ENCODE measurements at regions not wholly inside any gene's neighbourhood (a gene's known extent, or its start where the extent isn't known, plus 50 kb on each side); places are given as distances from the start of the nearest gene placed in this dataset.

DNA sequence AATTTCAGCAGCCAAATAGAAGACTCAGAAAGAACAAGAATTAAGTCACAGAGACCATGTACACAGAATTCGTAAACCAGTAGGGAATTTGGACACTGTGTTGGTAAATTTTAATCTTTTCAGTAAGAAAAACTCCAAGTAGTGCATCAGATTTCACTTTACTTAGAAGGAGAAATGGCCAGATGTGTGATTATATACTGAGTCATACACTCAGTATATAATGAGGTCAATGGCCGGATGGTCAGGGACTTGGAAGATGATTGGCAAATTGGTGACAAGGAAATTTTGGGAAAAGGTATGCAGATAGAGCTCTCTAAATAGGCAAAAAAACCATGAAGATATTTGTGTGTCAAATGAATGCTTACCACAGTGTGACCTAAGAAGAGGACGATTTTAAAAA, 399.8 kb upstream of the LRRC7 start:
- no peak for DNase-seq

DNA sequence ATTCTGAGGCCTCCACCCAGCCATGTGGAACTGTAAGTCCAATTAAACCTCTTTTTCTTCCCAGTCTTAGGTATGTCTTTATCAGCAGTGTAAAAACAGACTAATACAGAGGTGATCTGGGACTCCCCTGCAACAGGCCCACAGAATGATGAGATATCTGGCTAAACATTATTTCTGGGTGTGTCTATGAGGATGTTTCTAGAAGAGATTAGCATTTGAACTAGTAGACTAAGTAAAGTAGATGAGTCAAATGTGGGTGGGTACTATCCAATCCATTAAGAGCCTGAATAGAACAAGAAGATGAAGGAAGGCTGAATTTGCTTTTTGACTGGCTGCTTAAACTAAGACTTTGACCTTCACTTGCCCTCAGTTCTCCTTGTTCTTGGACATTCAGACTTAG, 396.5 kb upstream of the LRRC7 start:
- DNase-seq = no peak

DNA sequence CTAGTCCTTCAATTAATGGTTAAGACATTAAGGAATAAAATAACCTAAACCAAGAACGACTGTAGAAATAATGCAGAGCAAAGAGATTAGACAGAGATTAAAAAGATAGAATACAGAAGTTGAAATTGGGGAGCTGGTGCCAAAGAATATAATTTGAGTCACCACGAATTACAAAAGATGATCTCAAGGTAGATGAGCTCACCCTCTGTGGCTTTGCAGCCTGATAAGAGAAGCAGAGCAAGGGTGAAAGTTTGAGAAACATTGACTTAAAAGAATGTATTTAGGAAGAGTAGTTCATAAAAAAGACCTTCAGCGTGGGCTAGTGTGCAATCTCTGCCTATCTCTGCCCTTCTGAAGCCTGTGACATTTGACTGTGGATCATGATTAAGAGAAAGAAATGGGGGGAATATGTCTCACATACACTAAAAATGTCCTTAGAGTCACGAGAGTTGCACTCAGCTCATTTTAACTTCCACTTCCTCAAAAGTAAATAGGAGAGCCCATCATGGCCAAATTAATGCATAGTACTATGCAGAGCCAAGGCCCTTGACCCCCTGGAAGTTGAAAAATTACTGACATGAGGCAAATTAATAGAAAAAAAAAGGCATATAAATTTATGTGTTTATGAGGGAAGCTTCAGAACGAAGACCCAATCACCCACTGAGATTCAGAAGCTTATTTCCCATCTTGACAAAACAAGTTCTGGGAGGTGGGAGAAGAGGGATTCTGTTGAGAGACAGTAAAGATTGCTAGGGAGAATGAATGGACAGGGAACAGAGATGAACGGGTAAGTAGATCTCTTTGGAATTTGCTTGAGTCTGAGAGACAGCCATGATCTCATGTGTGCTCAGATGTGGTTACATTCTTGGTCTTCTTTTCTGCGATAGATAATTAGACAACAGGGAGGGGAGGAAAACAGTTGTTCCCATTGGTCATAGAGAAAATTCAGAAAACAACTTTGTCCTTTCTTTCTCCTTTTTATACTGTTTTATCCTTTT, 395.4 kb upstream of the LRRC7 start:
- no peak for DNase-seq

DNA sequence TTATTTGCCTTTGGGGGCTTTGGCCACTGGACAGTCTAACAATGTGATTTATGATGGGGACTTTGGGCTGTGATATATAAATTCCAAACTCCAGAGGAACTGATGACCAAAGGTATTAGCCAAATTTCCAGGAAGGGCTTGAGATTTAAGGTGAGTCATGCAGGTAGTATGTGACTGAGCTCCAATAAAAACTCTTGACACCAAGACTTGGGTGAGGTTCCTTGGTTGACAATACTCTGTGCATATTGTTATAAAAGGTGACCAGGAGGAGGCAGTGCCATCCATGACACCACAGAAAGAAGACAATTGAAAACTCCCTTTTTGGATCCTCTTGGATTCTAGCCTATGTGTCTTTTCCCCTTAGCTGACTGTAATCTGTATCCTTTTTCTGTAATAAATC, 392.7 kb upstream of the LRRC7 start:
- DNase-seq = no peak

DNA sequence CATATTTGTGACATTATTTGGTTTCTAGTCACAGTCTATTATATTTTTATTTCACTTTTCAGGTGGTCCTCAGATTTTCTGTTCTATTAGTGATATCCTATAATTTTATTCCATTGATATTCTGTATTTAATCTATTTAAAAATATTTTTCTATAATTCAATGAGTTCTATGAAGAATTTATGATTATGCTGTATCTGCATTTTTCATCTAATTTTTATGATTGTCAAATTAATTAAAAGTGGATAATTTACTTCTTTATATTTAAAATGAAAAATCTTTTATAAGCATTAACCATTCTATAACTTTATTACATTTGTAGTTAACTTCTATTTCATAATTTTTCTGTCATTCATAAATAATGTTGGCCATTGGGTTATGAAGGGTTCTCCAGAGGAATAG, 387.4 kb upstream of the LRRC7 start:
- DNase-seq = no peak

DNA sequence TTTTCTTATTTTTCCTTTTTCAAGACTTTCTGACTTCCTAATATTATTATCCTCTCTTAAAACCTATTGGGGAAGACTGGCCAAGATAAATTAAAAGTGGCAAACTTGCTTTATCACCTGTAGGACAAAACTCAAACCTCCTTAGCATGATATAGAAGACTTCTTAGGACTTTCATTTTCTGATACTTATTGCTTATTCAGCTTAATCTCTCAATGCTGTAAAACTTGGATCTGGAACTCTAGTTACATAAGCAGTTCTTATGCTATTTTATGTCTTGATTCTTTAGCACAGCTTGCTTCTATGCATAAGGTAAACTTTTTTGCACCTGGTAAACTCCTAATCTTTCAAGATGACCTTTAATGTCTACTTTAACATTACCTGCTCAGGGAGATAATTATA, 382.3 kb upstream of the LRRC7 start:
- no peak for DNase-seq

DNA sequence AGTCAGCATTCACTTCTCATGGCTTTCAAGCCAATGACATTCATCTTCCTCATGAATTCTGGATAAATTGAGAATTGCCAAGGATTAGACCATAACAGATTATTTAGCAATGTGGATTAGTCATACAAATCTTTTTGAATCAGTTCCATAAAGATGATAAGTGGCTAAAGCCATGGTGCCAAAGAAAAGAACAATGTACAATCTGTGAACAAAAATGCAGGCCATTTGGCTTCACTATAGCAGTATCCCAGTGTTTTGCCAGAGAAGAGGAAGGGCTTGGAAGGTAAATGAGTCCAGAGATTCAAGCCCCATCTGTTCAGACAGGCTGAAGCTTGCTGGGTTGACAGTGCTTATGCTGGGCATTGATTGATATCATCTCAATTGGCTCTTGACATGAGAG, 376.4 kb upstream of the LRRC7 start:
- DNase-seq = no peak

DNA sequence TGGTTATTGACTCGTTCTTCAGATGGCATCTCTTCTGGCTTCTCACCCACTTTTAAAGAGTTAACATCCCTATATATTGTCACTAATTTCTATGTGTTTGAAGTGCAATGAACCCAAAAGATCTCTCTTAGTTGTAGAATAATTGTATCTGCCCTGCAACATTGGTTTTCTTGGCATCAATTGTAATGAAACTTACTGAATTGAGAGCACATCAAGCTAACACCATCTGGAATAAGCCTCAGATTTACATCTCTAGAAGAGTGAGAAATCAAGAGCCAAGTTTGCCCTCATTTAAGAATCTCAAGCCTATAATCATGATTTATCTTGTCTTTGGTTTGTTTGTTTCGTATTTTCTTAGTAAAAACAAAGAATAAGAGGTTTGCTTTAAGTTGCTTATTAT, 372.6 kb upstream of the LRRC7 start:
- DNase-seq = no peak

DNA sequence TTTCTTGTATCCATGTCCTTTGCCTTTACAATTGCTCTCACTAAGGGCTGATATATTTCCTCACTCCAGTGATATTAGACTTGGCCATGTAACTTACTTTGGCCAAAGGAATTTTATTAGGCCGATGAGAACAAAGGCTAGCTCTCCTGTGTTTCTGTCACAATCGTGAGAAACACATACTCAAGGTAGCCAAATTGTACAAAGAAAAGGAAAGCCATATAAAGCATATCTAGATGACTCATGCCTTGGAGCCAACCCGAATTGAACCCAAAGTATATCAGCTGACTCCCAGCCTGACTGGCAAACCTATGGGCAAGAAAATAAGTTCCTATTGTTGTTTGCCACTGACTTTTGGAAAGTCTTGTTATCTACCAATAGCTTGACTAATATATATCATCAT, 371.7 kb upstream of the LRRC7 start:
- no peak for DNase-seq

DNA sequence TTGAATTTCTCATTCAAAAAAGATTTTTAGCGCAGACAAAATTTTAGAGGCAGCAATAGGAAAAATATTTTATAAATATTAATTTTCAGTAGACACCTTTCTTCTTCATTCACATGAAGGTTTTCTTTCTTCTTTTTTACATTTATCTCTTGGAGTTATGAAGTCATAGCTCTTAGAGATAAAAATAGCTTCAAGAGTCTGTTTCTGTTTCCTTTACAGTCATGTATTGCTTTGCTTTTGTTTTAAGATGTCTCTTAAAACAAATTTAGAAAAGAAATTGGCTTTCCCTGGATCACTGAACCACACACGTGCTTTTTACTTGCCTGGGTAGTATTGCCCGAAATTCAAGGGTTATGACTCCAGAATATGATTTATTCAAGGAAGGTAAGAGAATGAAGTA, 369.9 kb upstream of the LRRC7 start:
- no peak for DNase-seq

DNA sequence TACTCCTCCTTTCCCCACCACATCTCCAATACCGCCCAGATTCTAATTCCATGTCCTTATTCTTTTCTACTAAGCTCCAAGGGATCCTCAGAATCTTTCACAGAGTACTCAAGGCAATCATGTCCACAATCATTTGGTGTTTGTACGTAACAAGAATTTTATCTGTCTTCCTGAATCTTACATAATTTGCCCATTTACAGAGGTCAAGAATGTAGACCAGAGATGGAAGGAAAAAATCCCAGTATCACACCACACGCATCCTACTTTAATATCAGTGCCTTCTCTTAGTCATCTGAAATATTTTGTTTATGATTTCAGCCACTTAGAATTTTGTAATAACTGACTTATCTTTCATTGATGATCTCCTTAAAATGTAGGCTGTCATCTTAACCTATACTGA, 366.0 kb upstream of the LRRC7 start:
- no peak for DNase-seq

DNA sequence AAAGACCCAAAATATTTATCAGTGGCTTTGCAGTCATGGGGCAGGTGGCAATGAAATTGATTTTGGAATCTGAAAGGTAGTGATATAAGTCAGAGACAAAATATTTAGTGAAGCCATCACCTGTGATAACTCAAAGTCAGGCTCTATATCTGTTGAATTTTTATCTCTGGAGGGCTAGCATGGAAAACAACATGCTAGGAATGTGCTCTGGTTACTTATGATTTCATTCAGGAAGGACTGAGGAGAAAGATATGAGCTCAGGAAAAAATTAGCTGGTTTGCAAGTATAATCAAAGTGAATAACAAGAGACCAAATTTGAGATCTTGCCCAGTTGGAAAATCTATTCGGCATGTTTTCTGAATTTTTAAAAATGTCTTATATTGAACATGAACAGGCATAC, 364.6 kb upstream of the LRRC7 start:
- DNase-seq = no peak

DNA sequence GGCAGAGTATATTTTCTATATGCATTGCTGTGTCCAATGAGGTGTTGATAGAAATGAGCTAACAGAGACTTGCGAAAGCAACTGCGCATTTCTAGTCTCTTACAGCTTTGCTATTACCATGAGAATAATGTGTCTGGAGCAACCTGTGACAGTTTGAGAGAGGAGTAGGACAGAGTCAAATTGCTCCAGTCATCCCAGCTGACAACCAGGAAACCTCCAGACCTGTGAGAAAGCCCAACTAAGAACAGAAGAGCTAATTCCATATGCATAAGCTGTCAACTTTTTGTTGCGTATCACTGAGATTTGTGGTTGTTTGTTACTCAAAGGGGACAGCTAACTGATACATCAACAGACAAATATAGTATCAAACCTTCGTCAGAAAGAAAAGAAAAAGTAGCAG, 354.1 kb upstream of the LRRC7 start:
- no peak for DNase-seq

DNA sequence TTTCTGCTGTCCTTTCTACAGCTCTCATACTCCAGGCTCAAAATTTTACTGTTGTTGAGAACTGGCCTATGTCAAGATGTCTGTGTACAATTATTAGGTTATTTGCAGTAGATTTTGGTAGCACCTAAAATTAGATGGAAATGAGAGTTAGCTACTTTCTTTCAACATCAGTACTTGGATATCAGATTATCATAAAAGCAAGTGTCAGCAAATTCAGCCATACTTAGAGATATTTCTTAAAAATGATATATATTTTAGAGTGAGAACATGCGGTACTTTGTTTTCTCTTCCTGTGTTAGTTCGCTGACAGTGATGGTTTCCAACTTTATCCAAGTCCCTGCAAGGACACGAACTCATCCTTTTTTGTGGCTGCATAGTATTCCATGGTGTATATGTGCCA, 351.8 kb upstream of the LRRC7 start:
- no peak for DNase-seq

DNA sequence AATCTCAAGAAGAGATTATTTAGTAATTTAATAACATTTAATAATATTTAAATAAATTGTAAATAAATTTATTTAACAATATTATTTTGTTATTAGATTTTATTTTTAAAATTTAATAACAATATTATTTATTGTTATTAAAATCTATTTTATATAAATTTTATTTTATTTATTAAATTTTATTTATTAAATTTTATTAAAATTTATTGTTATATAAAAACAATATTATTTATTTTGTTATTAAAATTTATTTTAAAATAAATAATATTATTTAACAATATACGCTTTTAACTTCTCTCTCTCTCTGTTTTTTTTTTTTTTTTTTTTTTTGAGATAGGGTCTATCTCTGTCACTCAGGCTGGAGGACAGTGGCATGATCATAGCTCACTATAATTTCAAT, 347.1 kb upstream of the LRRC7 start:
- no peak for DNase-seq

DNA sequence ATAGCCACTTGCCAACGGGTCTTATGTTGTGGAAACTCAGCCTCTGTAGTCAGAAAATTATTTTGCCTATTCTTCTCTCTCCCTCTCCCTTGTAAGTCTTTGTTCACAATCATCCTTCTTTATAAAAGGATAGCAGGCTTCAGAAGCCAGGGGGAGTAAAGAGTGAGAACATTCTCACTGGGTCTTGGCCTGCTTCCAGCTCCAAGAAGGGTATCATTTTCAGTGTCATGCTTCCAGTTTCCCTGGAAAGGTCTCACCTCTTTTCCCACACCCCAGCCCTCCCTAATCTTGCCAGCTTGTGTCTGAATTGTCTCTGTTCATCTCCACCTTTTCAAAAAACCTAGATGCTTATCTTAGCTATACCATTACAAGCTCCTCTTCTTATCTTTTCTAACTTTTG, 346.2 kb upstream of the LRRC7 start:
- peak; percentile 84 for DNase-seq

DNA sequence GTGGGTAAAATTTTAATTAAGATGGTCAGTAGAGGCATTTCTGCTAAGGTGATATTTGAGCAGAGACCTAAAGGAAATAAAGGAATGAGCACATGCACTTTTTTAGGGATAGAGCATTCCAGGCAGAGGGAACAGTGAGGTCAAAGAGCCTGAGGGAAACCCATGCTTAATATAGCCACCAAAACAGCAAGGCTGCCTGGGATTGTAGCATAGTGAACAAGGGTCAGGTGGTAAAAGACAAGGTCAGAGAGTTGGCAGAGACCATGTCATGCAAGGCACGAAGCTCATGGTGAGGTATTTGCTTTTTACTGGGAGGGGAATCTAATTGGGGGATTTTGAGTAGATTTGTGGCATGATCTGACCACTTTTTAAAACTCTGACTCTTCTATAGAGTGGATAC, 344.6 kb upstream of the LRRC7 start:
- DNase-seq = no peak

DNA sequence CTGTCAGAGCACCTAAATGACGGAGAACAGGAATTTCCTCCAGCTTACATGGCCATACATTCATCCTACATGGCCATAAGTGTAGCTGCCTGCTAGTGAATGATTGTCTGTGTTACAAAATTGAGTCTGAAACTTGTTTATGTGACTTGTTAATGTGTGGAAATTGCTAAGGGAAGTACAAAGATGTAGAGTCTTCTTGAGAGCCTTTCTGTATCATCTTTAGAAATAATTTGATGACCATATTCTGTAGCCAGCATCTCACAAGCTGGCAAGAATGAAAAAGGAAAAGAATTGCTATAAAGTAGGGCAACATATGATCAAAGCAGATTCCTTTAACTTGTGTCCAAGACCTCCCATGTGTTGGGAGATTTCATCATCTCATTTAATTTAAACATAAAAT, 339.2 kb upstream of the LRRC7 start:
- no peak for DNase-seq

DNA sequence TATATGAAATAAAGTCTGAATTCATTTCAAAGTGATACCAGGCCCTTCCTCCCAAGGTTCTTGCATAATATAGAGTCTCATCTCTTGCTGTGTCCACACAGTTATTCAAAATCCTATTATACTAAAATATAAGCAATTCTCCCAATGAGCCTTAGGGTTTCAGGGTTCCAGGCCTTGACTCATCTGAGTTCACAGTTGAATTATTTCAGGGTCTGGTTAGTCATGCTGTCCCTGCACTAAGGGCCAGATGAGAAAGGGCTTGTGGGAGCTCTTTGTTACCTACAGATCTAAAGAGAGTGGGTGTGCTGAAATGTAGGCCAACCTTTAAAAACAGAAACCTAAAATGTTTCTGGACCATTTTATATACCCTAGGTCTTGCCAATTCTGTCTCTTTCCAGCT, 337.5 kb upstream of the LRRC7 start:
- no peak for DNase-seq

DNA sequence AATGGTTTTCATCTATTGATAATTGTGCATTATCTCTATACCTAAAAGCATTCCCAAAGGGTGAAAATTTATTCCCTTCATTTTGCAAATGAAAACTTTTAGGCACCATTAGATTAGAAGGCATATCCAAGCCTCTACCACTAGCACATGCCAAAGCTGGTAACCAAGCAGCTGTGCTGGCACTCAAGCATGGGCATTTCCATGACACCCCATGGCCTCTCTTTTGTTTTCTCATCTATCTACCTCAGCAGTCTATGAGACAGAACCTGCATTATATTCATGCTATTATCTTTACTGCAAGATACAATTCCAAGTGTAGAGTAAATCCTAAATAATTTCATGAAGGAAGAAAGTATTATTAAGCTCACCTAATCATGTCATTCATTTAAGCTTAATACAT, 334.3 kb upstream of the LRRC7 start:
- no peak for DNase-seq

DNA sequence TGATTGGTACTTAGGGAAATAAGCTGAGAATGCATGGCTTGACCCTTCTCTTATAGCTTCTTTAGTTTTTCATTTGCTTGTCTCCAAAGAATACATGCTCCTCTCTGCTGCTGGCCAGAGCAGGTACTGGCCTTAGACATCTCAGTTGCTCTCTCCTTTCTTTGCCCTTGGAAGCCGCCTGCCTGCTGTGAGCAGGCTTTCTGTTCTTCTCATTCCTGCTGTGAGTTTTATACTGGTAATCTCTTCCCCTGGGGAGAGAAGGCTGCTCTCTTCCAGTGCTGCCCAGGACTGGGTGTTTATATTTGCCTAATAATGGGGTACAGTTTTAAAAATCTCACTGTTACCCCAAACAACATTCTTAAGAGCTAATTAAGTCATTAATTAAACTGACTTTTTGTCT, 323.5 kb upstream of the LRRC7 start:
- DNase-seq = no peak

DNA sequence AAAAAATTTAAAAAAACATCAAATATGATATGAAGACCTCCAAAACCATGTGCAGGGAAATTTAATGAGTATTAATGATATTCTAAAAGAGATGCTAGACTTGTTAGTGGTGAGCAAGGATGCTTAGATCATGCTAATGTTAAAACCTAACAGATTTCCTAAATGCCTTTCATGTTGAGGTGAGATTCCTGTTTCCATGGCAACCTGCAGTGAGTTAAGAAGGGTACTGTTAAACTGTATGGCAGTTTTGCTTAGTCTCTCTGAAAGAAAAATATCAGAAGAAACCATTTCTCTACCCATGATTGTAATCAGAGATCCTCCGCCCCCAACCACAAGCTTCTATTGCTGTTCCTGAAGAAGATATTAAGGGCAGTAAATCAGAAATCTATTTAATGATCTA, 321.6 kb upstream of the LRRC7 start:
- DNase-seq = no peak

DNA sequence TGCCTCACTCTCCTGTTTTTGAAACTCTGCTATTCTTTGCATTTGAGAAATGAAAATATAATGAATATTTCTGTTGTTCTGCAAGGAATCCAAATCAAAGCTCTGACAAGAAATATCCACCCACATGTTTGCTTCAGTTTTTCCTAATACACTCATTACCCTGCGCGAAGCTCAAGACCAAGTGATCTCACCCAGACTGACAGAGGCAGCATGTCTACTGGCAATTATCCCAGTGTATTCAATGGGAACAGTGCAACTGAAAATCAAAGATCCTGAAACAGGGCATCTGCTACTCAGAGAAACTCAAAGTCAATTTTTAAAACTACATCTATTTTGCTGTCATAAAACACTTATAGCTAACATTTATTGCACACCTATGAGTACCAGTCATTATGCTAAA, 321.0 kb upstream of the LRRC7 start:
- no peak for DNase-seq

DNA sequence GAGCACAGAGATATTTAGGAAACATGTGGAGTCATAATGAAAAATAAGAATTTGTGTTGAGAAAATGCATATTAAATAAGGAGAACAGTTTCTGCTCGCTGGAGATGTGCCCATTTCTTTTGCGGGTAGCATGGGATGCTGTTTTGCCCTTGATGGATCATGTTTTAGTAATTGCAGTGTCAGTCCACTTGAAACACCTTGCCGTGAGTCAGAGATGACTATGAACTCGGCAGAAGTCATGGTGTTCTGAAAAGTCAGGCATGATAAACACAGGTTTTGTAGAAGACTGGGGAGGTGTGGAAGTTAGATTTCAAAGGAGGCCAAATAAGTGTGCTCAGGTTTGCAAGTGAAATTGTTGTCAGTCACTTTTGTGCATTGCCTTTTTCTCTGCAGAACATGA, 315.0 kb upstream of the LRRC7 start:
- DNase-seq = no peak

DNA sequence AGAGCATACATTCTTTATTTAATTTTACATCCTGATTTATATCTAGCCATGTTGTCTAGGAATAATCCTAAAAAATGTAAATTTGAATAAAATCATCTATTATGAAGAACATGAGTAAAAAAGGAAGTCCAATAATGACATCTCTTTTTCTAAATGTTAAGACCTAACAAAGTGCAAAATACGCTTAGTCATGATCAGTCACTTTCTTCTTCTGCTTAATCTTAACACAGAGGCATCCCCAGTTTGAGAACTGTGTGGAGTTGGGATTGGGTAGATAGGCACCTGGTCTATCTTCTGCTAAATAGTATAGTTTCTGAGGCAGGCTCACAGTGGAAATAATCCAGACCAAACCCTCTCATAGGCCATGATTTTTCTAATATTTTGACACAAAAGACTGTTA, 311.7 kb upstream of the LRRC7 start:
- DNase-seq = no peak

All from COR-L47 (cell line).